ENCODE measurements at regions not wholly inside any gene's neighbourhood (a gene's known extent, or its start where the extent isn't known, plus 50 kb on each side); places are given as distances from the start of the nearest gene placed in this dataset.

DNA sequence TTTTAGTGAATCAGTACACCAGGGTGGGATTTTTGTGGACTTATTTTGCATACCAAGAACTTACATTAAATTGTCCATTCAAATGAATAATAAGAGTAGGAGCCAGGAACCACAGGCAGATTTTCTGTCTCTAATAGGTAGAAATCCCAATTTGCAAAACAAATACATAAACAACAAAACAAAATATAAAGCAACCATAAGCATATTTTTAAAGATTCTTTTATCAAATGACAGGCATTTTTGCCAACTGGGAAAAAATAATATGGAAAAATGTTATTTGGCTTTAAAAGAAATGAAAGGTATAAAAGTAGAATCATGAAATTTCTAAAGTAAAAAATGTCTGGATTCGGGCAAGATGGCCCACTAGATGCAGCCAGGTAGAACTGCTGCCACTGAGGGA is 71.2 kb upstream of the PDE7B start:
- TF ChIP-seq, protein P1, sequence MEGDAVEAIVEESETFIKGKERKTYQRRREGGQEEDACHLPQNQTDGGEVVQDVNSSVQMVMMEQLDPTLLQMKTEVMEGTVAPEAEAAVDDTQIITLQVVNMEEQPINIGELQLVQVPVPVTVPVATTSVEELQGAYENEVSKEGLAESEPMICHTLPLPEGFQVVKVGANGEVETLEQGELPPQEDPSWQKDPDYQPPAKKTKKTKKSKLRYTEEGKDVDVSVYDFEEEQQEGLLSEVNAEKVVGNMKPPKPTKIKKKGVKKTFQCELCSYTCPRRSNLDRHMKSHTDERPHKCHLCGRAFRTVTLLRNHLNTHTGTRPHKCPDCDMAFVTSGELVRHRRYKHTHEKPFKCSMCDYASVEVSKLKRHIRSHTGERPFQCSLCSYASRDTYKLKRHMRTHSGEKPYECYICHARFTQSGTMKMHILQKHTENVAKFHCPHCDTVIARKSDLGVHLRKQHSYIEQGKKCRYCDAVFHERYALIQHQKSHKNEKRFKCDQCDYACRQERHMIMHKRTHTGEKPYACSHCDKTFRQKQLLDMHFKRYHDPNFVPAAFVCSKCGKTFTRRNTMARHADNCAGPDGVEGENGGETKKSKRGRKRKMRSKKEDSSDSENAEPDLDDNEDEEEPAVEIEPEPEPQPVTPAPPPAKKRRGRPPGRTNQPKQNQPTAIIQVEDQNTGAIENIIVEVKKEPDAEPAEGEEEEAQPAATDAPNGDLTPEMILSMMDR (IDR thresholded peaks at IDR 0.05) = no peak
- TF ChIP-seq POLR2A (IDR thresholded peaks at IDR 0.05) (no peak), EP300 (IDR thresholded peaks at IDR 0.05) (no peak)
